ENCODE measurements at regions not wholly inside any gene's neighbourhood (a gene's known extent, or its start where the extent isn't known, plus 50 kb on each side); places are given as distances from the start of the nearest gene placed in this dataset.
"Not testable (repeated sequence)": the region's sequence is repeated elsewhere in the genome, so short reads cannot be mapped to it uniquely, and the experiment has no call there.

DNA sequence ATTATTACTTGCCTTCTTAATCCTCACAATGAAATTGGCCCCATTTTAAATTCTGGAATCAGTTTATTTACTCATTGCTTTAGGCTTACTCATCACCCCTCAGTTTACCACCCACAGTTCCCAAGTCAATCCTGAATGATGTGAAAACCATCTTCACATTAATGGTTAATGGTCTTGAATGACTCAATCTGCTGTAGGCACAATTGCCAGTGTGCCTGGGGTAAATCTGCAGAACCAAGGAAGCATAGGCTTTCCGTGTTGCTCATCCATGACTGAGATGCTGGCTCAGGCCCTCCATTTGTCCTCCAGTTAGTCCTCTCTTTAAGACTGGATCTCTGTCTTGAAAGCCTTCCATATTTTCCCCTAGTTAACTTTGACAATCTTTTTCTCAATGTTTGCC is 164.5 kb downstream of the PMAIP1 start:
- Histone ChIP-seq H3K4me1 (ENCODE audit: low read length) (no peaks in the 10 kb centered on the region), H3K9me3 (ENCODE audit: insufficient read depth, low read length) (no peaks in the 10 kb centered on the region), H4K20me1 (ENCODE audit: insufficient read depth, low read length) (no peaks in the 10 kb centered on the region), H3K27me3 (ENCODE audit: low read depth, low read length) (no peaks in the 10 kb centered on the region), H2AFZ (ENCODE audit: low read depth, low read length) (no peak overlapping the region), H3K79me2 (ENCODE audit: low read length) (no peaks in the 10 kb centered on the region), H3K4me2 (ENCODE audit: low read length) (no peak overlapping the region), H3K4me3 (ENCODE audit: low read length) (no peak overlapping the region), H3K27ac (ENCODE audit: low read length) (no peak overlapping the region), H3K36me3 (replicated peaks; ENCODE audit: low read depth, low read length) (no peaks in the 10 kb centered on the region), H3K9ac (ENCODE audit: low read length) (no peak overlapping the region)
- no peak for TF ChIP-seq EZH2phosphoT487 (IDR thresholded peaks at IDR 0.05; ENCODE audit: low read depth)
- TF ChIP-seq, protein P1, sequence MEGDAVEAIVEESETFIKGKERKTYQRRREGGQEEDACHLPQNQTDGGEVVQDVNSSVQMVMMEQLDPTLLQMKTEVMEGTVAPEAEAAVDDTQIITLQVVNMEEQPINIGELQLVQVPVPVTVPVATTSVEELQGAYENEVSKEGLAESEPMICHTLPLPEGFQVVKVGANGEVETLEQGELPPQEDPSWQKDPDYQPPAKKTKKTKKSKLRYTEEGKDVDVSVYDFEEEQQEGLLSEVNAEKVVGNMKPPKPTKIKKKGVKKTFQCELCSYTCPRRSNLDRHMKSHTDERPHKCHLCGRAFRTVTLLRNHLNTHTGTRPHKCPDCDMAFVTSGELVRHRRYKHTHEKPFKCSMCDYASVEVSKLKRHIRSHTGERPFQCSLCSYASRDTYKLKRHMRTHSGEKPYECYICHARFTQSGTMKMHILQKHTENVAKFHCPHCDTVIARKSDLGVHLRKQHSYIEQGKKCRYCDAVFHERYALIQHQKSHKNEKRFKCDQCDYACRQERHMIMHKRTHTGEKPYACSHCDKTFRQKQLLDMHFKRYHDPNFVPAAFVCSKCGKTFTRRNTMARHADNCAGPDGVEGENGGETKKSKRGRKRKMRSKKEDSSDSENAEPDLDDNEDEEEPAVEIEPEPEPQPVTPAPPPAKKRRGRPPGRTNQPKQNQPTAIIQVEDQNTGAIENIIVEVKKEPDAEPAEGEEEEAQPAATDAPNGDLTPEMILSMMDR (IDR thresholded peaks at IDR 0.05; ENCODE audit: low read depth, low read length): no peak

DNA sequence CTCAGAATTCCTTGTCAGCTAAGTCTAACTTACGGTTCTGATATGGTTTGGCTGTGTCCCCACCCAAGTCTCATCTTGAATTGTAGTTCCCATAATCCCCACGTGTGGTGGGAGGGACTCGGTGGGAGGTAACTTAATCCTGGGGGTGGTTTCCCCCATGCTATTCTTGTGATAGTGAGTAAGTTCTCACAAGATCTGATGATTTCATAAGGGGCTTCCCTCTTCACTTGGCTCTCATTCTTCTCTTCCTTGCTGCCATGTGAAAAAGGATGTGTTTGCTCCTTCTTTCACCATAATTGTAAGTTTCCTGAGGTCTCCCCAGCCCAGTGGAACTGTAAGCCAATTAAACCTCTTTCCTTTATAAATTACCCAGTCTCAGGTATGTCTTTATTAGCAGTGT is 163.0 kb downstream of the PMAIP1 start:
- H2AFZ ChIP-seq (ENCODE audit: low read depth, low read length); H3K4me2 ChIP-seq (ENCODE audit: low read length); H3K36me3 ChIP-seq (replicated peaks; ENCODE audit: low read depth, low read length); H3K79me2 ChIP-seq (ENCODE audit: low read length); H3K4me1 ChIP-seq (ENCODE audit: low read length); H3K4me3 ChIP-seq (ENCODE audit: low read length); H4K20me1 ChIP-seq (ENCODE audit: insufficient read depth, low read length); H3K27ac ChIP-seq (ENCODE audit: low read length); H3K9ac ChIP-seq (ENCODE audit: low read length); H3K27me3 ChIP-seq (ENCODE audit: low read depth, low read length); H3K9me3 ChIP-seq (ENCODE audit: insufficient read depth, low read length): not testable (repeated sequence)

DNA sequence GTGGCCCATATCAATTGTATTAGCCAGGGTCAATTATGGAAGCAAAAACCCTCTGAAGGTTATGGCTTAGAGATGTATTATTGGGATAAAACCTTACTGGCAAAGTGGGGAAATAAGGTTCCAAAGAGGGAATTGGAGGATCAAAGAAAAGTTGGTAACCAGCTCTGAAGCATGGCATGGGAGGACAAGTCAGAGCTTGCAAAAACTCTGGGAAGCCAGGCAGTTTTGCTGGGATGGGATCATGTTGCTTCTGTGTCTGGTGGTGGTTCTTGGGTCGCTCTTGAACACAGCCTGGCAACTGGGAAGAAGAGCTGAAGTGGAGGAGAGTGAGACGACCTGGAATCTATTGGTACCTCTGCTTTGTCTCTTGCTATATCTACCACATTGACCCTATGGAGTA is 162.6 kb downstream of the PMAIP1 start:
- no peaks in the 10 kb centered on the region for H3K27me3 ChIP-seq (ENCODE audit: low read depth, low read length)
- H3K27ac ChIP-seq (ENCODE audit: low read length): no peak overlapping the region
- no peak overlapping the region for H2AFZ ChIP-seq (ENCODE audit: low read depth, low read length)
- H3K36me3 ChIP-seq (replicated peaks; ENCODE audit: low read depth, low read length): no peaks in the 10 kb centered on the region
- H3K9ac ChIP-seq (ENCODE audit: low read length): no peak overlapping the region
- no peaks in the 10 kb centered on the region for H4K20me1 ChIP-seq (ENCODE audit: insufficient read depth, low read length)
- no peaks in the 10 kb centered on the region for H3K4me1 ChIP-seq (ENCODE audit: low read length)
- H3K4me2 ChIP-seq (ENCODE audit: low read length): no peak overlapping the region
- no peak for TF ChIP-seq EZH2phosphoT487 (IDR thresholded peaks at IDR 0.05; ENCODE audit: low read depth)
- no peaks in the 10 kb centered on the region for H3K79me2 ChIP-seq (ENCODE audit: low read length)
- no peak overlapping the region for H3K4me3 ChIP-seq (ENCODE audit: low read length)
- no peaks in the 10 kb centered on the region for H3K9me3 ChIP-seq (ENCODE audit: insufficient read depth, low read length)

DNA sequence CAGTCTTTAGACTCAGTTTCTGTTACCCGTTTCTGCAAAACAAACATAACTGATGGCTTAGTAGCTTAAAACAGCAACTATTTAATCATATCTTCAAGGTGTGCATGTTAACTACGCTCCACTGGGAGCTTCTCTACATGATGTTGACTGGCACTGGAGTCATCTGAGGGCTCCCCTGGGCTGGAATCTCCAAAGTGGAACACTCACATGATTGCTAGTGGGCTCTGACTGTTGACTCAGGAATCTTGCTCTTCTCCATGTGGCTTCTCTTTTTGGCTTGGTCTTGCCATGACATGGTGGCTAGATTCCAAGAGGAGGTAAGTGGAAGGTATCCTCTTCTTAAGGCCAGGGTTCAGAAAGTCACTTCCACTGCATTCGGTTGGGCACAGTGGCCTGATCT is 160.8 kb downstream of the PMAIP1 start:
- Histone ChIP-seq H3K4me2 (ENCODE audit: low read length) (no peak overlapping the region), H3K4me1 (ENCODE audit: low read length) (no peaks in the 10 kb centered on the region), H4K20me1 (ENCODE audit: insufficient read depth, low read length) (no peaks in the 10 kb centered on the region), H3K4me3 (ENCODE audit: low read length) (no peak overlapping the region), H2AFZ (ENCODE audit: low read depth, low read length) (no peak overlapping the region), H3K9me3 (ENCODE audit: insufficient read depth, low read length) (no peaks in the 10 kb centered on the region), H3K36me3 (replicated peaks; ENCODE audit: low read depth, low read length) (no peaks in the 10 kb centered on the region), H3K27ac (ENCODE audit: low read length) (no peak overlapping the region), H3K27me3 (ENCODE audit: low read depth, low read length) (no peaks in the 10 kb centered on the region), H3K9ac (ENCODE audit: low read length) (no peak overlapping the region), H3K79me2 (ENCODE audit: low read length) (no peaks in the 10 kb centered on the region)
- TF ChIP-seq, protein P1 (IDR thresholded peaks at IDR 0.05; ENCODE audit: low read depth, low read length): no peak
- TF ChIP-seq EZH2phosphoT487 (IDR thresholded peaks at IDR 0.05; ENCODE audit: low read depth): no peak

DNA sequence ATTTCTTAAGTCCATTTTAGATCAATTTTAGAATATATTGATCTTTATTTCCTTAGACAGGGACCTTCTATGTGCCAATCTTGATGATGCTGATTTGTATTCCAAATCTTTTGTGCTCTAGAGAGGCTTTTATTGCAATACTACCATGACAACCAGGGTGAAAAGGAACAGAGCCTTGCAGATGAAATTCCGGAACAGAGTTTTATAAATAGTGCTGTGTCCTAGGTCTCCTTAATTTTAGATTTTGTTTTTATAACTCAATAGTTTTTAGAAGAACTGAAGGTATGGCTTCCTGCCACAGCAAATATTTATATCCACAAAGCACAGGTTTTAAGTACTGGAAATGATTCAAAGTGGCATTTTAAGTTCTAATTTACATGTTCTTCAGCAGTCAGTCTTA is 160.2 kb downstream of the PMAIP1 start:
- Histone ChIP-seq H3K4me3 (ENCODE audit: low read length) (no peak overlapping the region), H3K4me2 (ENCODE audit: low read length) (no peak overlapping the region), H3K36me3 (replicated peaks; ENCODE audit: low read depth, low read length) (no peaks in the 10 kb centered on the region), H3K27ac (ENCODE audit: low read length) (no peak overlapping the region), H4K20me1 (ENCODE audit: insufficient read depth, low read length) (no peaks in the 10 kb centered on the region), H3K9me3 (ENCODE audit: insufficient read depth, low read length) (no peaks in the 10 kb centered on the region), H3K4me1 (ENCODE audit: low read length) (no peaks in the 10 kb centered on the region), H3K27me3 (ENCODE audit: low read depth, low read length) (no peaks in the 10 kb centered on the region), H2AFZ (ENCODE audit: low read depth, low read length) (no peak overlapping the region), H3K9ac (ENCODE audit: low read length) (no peak overlapping the region), H3K79me2 (ENCODE audit: low read length) (no peaks in the 10 kb centered on the region)
- TF ChIP-seq EZH2phosphoT487 (IDR thresholded peaks at IDR 0.05; ENCODE audit: low read depth): no peak
- TF ChIP-seq, protein P1 (IDR thresholded peaks at IDR 0.05; ENCODE audit: low read depth, low read length): no peak

Data from OCI-LY3 (cell line).